CD14-positive monocyte (primary cell): ENCODE measurements at regions not wholly inside any gene's neighbourhood (a gene's known extent, or its start where the extent isn't known, plus 50 kb on each side); places are given as distances from the start of the nearest gene placed in this dataset.

ENCODE experiments used
- DNase-seq, 3 donors: peaks; one replicate each; pipeline ENCODE4 v3.0.0-alpha.2; 2011 to 2022
- H2AFZ ChIP-seq: 2 replicates; pipeline ENCODE4 v1.6.0; 2012; ENCODE audit warnings: mild to moderate bottlenecking, low read depth, low read length, inconsistent platforms; ENCODE audit not compliant: insufficient read depth, poor library complexity, severe bottlenecking
- H3K27ac ChIP-seq, 2 donors: 1 replicate in 1 of 2; 2 replicates in 1 of 2; pipeline ENCODE4 v1.5.1; 2012 to 2013; ENCODE audit warnings: low read length in 2 of 2, control low read depth in 1 of 2, inconsistent platforms in 1 of 2, low read depth in 1 of 2, mild to moderate bottlenecking in 1 of 2
- H3K27me3 ChIP-seq, 2 donors: one replicate each; pipeline versions ENCODE4 v1.6.0 to v1.6.1; 2011 to 2013; ENCODE audit warnings: low read length in 2 of 2; ENCODE audit not compliant: control insufficient read depth in 2 of 2, insufficient read depth in 2 of 2
- H3K36me3 ChIP-seq, 2 donors: replicated peaks in 1 of 2; 1 replicate in 1 of 2; 2 replicates in 1 of 2; pipeline versions ENCODE4 v1.5.1 to v1.6.1; 2012 to 2013; ENCODE audit warnings: low read length in 2 of 2, control low read depth in 1 of 2, inconsistent platforms in 1 of 2, mild to moderate bottlenecking in 1 of 2; ENCODE audit not compliant: insufficient read depth in 2 of 2, control insufficient read depth in 1 of 2
- H3K4me1 ChIP-seq, 2 donors: 1 replicate in 1 of 2; 2 replicates in 1 of 2; pipeline versions ENCODE4 v1.5.1 to v1.6.1; 2012 to 2013; ENCODE audit warnings: low read length in 2 of 2, control low read depth in 1 of 2, inconsistent platforms in 1 of 2, mild to moderate bottlenecking in 1 of 2, moderate library complexity in 1 of 2; ENCODE audit not compliant: insufficient read depth in 2 of 2, control insufficient read depth in 1 of 2
- H3K4me2 ChIP-seq: replicated peaks from 2 replicates; pipeline ENCODE3; 2012; ENCODE audit warnings: low read length, moderate library complexity, mild to moderate bottlenecking; ENCODE audit not compliant: poor library complexity, severe bottlenecking; ENCODE audit errors: extremely low read depth
- H3K4me3 ChIP-seq, 3 experiments: fragments of 200-600 bp in 1 of 3; sonication (generic) in 1 of 3; replicated peaks in 1 of 3; 1 replicate in 2 of 3; 2 replicates in 1 of 3; pipeline ENCODE4 v1.5.1; 2011 to 2013; ENCODE audit warnings: low read length in 3 of 3, mild to moderate bottlenecking in 3 of 3, control low read depth in 2 of 3, low read depth in 2 of 3, inconsistent platforms in 1 of 3, moderate library complexity in 1 of 3
- H3K79me2 ChIP-seq: 2 replicates; pipeline ENCODE4 v1.6.0; 2012; ENCODE audit warnings: mild to moderate bottlenecking, control low read depth, inconsistent platforms, low read length, moderate library complexity; ENCODE audit not compliant: insufficient read depth
- H3K9ac ChIP-seq: 2 replicates; pipeline ENCODE4 v1.6.0; 2017; ENCODE audit warnings: low read length, mild to moderate bottlenecking; ENCODE audit not compliant: insufficient read depth, poor library complexity, severe bottlenecking
- H3K9me3 ChIP-seq, 2 donors: replicated peaks in 1 of 2; 1 replicate in 1 of 2; 2 replicates in 1 of 2; pipeline versions ENCODE4 v1.5.1 to v1.6.1; 2012 to 2013; ENCODE audit warnings: low read length in 2 of 2, control low read depth in 1 of 2; ENCODE audit not compliant: control insufficient read depth in 1 of 2, insufficient read depth in 1 of 2
- H4K20me1 ChIP-seq: 2 replicates; pipeline ENCODE4 v1.6.0; 2012; ENCODE audit warnings: mild to moderate bottlenecking, low read length, control low read depth, moderate library complexity; ENCODE audit not compliant: insufficient read depth
- H3K27ac Mint-ChIP-seq, 7 donors: one replicate each; pipeline ENCODE4 v1.8.0; 2020; ENCODE audit warnings: mild to moderate bottlenecking in 7 of 7, mixed read lengths in 7 of 7, moderate library complexity in 6 of 7, inconsistent platforms in 2 of 7
- H3K27me3 Mint-ChIP-seq, 3 donors: one replicate each; pipeline ENCODE4 v1.8.0; 2021 to 2022; ENCODE audit warnings: low read depth in 3 of 3, mild to moderate bottlenecking in 3 of 3, mixed read lengths in 3 of 3, moderate library complexity in 3 of 3, inconsistent platforms in 1 of 3
- H3K36me3 Mint-ChIP-seq, 2 donors: one replicate each; pipeline ENCODE4 v1.8.0; 2020; ENCODE audit warnings: mixed read lengths in 2 of 2, inconsistent platforms in 1 of 2, mild to moderate bottlenecking in 1 of 2
- H3K4me1 Mint-ChIP-seq: one replicate; pipeline ENCODE4 v1.8.0; 2020; ENCODE audit warnings: mild to moderate bottlenecking, mixed read lengths
- H3K4me3 Mint-ChIP-seq, 2 donors: one replicate each; pipeline ENCODE4 v1.8.0; 2020; ENCODE audit warnings: mild to moderate bottlenecking in 2 of 2, mixed read lengths in 2 of 2, moderate library complexity in 1 of 2
- H3K9me3 Mint-ChIP-seq, 7 donors: one replicate each; pipeline ENCODE4 v1.8.0; 2020 to 2022; ENCODE audit warnings: mixed read lengths in 7 of 7, mild to moderate bottlenecking in 6 of 7, moderate library complexity in 6 of 7, inconsistent platforms in 2 of 7
- WGBS: methylation state at CpG from one replicate; pipeline ENCODE4 v1.1.5; 2013; ENCODE audit warnings: missing lambda C conversion rate; ENCODE audit not compliant: insufficient coverage; 5-methylcytosine and 5-hydroxymethylcytosine counted together
- intact Hi-C, 2 donors: fragments of 100-400 bp; cut with micrococcal nuclease; formaldehyde crosslinking; loops; one replicate each; pipeline versions ENCODE4 v1.15.0 to v1.15.1; 2023
- TF ChIP-seq, protein P1 (sequence below): fragments of 200-600 bp; IDR thresholded peaks from one replicate; pipeline ENCODE4 v1.8.0; 2022; ENCODE audit warnings: antibody characterized with exemption, mild to moderate bottlenecking

DNA sequence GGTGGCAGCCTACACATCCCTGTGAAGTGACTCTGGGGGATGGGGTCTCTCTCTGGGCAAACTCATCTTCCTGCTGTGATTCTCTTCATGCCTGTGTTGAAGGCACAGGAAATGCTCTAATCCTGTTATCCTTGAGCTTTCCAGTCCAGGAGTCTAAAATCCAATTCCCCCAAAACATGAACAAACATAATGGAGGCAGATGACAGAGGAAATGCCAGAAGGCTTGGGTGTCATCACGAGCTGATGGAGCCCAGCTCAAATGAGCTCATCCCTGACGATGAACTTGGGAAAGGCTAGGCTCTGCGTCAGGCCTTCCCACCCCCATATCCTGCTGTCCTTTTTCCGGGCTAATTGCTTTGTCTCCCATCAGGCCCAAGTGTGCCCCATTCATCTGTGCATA lies 165.9 kb upstream of the PODXL start:
- H3K79me2 ChIP-seq: no peaks in the 10 kb centered on the region
- no peak overlapping the region for H3K9ac ChIP-seq
- H3K36me3 Mint-ChIP-seq: no peaks in the 10 kb centered on the region
- TF ChIP-seq, protein P1, sequence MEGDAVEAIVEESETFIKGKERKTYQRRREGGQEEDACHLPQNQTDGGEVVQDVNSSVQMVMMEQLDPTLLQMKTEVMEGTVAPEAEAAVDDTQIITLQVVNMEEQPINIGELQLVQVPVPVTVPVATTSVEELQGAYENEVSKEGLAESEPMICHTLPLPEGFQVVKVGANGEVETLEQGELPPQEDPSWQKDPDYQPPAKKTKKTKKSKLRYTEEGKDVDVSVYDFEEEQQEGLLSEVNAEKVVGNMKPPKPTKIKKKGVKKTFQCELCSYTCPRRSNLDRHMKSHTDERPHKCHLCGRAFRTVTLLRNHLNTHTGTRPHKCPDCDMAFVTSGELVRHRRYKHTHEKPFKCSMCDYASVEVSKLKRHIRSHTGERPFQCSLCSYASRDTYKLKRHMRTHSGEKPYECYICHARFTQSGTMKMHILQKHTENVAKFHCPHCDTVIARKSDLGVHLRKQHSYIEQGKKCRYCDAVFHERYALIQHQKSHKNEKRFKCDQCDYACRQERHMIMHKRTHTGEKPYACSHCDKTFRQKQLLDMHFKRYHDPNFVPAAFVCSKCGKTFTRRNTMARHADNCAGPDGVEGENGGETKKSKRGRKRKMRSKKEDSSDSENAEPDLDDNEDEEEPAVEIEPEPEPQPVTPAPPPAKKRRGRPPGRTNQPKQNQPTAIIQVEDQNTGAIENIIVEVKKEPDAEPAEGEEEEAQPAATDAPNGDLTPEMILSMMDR: no peak
- 100% methylated on average over 1 of the region's 4 CpGs for WGBS
- H3K9me3 Mint-ChIP-seq: peaks cover 0 to 10% (median 1%) of the 10 kb centered on the region in 7 donors
- H3K4me1 Mint-ChIP-seq: no peaks in the 10 kb centered on the region
- no peak overlapping the region for H3K27ac Mint-ChIP-seq
- H3K27me3 ChIP-seq: no peaks in the 10 kb centered on the region
- intact Hi-C loops: no loop called here
- H3K4me2 ChIP-seq: no peak overlapping the region
- H3K4me3 Mint-ChIP-seq: no peak overlapping the region
- no peaks in the 10 kb centered on the region for H3K9me3 ChIP-seq
- DNase-seq: no peak
- no peaks in the 10 kb centered on the region for H3K4me1 ChIP-seq
- no peaks in the 10 kb centered on the region for H4K20me1 ChIP-seq
- H3K4me3 ChIP-seq: no peak overlapping the region
- no peak overlapping the region for H3K27ac ChIP-seq
- no peak overlapping the region for H2AFZ ChIP-seq
- H3K27me3 Mint-ChIP-seq: peaks cover 0 to 5% (median 4%) of the 10 kb centered on the region in 3 donors
- H3K36me3 ChIP-seq: no peaks in the 10 kb centered on the region

DNA sequence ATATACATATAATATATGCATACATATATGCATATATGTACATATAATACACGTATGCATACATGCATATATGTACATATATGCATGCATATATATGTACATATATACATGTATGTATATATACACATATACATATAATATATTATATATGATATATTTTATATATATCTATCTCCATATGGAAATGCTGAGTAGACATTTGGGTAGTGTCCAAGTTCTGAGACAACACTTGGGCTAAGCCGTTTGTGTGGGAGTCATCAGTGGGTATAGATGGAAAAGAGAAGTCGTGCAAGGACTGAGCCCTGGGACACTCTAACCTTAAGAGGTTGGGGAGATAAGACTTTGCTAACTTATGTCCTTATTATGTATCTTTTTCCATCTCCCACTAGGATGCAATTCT lies 165.2 kb upstream of the PODXL start:
- TF ChIP-seq, protein P1: no peak
- Histone ChIP-seq H3K36me3 (no peaks in the 10 kb centered on the region), H3K9ac (no peak overlapping the region), H4K20me1 (no peaks in the 10 kb centered on the region), H3K79me2 (no peaks in the 10 kb centered on the region), H2AFZ (no peak overlapping the region), H3K4me2 (no peak overlapping the region), H3K4me3 (no peak overlapping the region), H3K27me3 (no peaks in the 10 kb centered on the region), H3K9me3 (no peaks in the 10 kb centered on the region), H3K4me1 (no peaks in the 10 kb centered on the region), H3K27ac (no peak overlapping the region)
- intact Hi-C loops: no loop called here
- no CpG with 5 or more reads among the region's 3 CpGs for WGBS
- H3K27me3 Mint-ChIP-seq: peaks cover 0 to 5% (median 4%) of the 10 kb centered on the region in 3 donors
- no peak for DNase-seq
- no peaks in the 10 kb centered on the region for H3K4me1 Mint-ChIP-seq
- H3K9me3 Mint-ChIP-seq: peaks cover 0 to 10% (median 1%) of the 10 kb centered on the region in 7 donors
- H3K36me3 Mint-ChIP-seq: no peaks in the 10 kb centered on the region
- no peak overlapping the region for H3K4me3 Mint-ChIP-seq
- no peak overlapping the region for H3K27ac Mint-ChIP-seq
